NCI-H2081 (cell line): ENCODE measurements at regions not wholly inside any gene's neighbourhood (a gene's known extent, or its start where the extent isn't known, plus 50 kb on each side); places are given as distances from the start of the nearest gene placed in this dataset.
"Not testable (repeated sequence)": the region's sequence is repeated elsewhere in the genome, so short reads cannot be mapped to it uniquely, and the experiment has no call there.

ENCODE experiments used
- DNase-seq, 2 experiments: peaks; one replicate each; lab custom pipeline; 2025; lab: John Stamatoyannopoulos, UW

DNA sequence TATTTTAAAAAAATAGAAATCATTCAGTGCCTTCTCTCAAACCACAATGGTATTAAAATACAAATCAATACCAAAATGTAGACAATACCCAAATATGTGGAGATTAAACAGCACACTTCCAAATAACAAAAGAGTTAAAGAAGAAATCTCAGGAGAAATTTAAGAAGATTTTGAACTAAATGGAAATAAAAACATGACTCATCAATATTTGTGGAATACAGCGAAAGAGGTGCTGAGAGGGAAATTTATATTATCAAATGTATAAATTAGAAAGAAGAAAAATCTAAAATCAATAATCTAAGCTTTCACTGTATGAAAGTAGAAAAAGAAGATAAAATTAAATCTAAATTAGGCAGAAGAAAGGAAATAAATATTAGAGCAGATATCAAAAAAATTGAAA is 233.1 kb downstream of the RPIA start:
- no peak for DNase-seq

DNA sequence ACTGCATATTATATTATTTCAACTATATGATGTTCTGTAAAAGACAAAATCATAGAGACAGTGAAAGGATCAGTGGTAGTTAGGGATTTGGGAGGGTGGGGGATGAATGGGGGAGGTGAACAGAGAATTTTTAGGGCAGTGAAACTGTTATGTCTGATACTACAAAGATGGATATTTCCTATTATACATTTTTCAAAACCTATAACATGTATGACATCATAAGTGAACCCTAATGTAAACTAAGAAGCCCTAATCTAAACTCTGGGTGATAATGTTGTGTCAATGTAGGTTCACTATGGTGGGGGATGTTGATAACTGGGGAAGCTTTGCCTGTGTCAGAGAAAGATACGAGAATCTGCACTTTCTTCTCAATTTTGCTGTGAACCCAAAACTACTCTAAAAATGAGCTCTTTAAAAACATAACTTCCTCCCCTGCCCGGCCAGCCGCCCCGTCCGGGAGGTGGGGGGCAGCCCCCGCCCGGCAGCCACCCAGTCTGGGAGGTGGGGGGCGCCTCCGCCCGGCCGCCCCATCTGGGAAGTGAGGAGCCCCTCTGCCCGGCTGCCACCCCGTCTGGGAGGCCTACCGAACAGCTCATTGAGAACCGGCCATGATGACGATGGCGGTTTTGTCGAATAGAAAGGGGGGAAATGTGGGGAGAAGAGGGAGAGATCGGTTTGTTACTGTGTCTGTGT is 234.4 kb downstream of the RPIA start:
- DNase-seq = no peak

DNA sequence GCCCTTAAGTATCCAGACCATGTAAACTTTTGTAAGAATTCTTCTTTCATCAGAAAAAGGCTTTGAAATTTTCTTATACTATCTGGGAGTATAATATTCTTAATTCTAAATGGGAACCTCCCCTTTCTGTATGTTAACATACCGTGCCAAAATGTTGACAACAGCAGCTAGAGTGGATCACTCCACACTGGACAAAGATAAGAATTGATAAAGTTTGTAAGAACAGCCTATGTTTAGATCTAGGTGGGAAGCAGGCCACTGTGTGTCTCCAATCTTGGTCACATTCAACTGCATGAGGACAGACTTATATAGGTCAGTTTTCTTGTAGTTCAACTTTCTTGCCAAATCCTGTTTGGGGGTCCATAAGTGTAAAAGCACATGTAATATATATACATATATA is 235.7 kb downstream of the RPIA start:
- DNase-seq = no peak

DNA sequence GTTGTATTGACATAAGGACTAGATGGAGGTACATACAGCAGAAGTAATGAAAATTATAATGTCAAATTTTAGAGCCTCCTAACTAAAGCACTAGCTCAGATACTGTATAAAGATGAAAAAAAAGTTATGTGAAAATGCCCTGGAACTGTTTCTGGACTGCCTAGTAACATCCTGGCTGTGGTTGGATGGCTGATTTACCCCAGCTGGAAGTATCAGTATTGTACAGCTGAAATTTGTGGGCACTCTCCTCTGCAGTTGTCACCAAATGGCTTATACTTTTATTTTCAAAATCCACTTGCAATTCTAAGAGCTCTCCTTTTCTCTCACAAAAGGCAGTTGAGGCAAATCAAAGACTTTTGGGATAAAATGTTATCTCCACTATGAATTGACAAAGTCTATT is 239.2 kb downstream of the RPIA start:
- DNase-seq = no peak

DNA sequence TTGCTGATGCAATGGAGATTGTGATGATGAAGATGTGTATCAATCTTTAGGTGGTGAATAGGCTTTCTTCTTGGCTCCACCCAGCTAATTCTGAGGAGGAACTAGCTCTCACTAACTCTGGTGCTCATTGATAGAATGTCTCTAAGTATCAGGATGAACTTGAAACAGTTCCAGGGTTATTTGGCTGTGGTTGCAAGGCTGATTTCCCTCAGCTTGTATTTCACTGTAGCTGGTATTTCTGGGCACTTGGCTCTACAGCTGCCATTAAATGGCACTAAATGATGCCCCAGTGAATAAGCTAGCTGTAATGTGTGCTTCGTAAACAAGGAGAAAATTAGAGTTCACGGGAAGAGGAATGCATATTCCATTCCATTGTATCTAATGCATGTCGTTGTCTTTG is 241.2 kb downstream of the RPIA start:
- DNase-seq = peak in 1 of 2 experiments; percentile 37

DNA sequence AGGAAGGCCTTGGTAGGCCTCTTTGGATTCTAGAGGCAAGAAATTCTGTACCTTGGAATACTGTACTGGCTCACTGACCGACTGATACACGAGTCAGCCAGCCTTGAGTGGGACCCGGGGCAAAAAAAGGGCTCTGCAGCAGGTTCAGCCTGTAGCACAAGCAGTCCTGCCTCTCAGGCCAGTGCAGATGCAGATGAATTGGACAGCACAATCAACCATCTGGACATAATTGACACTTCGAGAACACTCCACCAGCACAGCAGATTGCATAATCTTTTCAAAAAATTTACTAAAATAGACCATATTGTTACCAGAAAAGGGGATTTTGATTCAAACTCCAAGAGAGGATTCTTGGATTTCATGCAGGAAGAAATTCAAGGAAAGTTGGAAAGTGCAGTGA is 241.6 kb downstream of the RPIA start:
- no peak for DNase-seq

DNA sequence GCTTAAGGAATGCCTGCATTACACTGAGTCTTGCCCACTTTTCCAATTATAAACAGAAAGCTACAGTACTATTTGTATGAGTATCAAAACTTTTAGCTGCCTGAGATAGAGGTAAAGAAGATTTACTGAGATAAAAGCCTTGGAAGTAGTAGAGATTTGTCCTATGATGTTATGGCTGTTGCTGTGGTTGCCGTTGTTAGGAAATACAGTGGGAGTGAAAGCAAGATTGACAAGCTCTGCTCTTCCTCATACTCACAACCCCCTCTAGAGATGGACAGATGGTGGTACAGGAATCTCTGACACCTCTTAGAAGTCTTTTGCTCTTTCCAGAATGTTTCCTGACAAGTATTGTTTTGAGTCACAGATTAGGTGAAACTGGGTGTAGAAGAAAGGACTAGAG is 242.5 kb downstream of the RPIA start:
- no peak for DNase-seq

DNA sequence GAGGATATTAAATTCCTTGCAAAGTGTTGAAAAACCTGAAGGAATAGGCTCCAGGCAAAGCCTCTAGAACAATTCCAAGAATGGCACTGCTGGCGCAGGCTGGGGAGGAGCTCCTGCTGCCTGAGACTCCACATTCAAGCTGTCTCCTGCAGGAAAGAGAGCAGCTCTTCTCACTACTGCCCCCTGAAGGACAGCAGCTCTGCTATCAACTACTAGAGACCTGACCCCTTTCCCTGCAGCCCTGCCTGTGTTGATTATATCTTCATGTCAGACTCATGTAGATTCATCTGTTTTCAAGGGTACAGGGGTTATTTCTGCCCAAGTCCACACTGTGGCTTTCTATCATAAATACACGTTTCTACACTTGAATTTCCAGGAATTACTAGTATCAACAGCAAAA is 249.7 kb downstream of the RPIA start:
- DNase-seq = peak in 1 of 2 experiments; percentile 29

DNA sequence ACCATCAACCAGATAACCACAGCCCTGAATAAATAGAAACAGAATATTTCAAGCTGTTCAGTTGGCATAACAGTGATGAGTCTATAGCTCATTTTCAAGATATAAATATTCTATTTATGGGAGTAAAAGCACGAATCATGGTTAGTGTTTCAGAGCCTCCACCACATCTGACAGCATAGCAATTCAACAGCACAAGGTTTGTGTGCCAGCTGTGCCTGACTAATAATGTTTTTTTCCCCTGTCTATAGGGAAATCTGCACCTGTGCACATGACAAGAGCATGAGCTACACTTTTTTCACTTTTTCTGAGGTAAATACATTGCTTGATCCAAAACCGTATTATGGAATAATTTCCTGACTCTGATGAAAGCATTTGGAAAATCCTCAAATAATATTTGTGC is 251.3 kb downstream of the RPIA start:
- DNase-seq = no peak

DNA sequence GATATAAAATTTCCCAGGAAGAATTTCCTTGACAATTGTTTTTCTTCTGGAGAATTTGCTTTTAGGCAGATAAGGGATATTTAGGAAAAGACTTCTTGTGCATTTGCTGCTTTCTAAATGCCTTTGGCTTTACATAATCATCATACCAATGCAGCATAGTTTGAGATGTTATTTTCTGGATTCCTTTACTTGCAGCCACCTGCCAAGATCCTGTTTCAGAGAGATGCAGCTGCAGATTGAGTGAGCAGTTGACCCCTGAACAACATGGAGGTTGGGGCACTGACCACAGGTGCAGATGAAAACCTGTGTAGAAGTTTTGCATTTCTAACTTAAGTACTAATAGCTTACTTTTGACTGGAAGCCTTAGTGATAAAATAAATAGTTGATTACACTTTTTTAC is 257.9 kb downstream of the RPIA start:
- DNase-seq = no peak

DNA sequence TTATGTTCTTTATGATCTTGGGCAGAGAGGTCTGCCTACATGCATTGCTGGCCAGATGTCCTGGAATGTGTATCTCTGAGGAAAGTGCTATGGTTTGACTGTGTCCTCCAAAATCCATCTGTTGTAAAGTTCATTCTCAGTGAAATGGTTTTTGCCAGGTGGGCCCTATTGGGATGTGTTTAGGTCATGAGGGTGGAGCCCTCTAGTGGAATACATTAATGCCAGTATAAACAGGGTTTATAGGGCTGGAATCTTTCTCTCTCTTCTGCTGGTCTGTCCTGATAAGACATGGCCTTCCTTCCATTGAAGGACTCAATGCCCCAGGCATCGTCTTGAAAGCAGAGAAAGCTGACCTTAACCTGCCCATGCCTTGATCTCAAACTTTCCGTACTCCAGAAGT is 258.5 kb downstream of the RPIA start:
- peak in 1 of 2 experiments; percentile 14 for DNase-seq

DNA sequence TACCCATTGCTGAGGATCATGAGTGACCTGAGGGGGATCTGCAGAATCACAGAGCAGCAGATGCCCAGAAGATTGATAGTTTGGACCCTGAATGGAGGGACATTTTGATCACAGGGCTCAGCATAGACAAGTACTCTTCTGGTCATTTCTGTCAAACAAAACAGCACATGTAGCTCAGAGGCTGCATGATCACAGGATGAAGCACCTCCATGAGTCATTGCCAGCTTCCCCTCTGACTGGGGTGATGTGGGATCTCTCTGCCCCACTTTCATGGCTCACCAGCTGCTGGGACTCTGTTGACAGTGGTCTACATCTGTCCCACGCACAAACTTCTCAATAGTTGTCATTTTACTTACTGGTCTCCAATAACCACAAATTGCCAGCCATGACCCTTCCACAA is 264.1 kb downstream of the RPIA start:
- no peak for DNase-seq

DNA sequence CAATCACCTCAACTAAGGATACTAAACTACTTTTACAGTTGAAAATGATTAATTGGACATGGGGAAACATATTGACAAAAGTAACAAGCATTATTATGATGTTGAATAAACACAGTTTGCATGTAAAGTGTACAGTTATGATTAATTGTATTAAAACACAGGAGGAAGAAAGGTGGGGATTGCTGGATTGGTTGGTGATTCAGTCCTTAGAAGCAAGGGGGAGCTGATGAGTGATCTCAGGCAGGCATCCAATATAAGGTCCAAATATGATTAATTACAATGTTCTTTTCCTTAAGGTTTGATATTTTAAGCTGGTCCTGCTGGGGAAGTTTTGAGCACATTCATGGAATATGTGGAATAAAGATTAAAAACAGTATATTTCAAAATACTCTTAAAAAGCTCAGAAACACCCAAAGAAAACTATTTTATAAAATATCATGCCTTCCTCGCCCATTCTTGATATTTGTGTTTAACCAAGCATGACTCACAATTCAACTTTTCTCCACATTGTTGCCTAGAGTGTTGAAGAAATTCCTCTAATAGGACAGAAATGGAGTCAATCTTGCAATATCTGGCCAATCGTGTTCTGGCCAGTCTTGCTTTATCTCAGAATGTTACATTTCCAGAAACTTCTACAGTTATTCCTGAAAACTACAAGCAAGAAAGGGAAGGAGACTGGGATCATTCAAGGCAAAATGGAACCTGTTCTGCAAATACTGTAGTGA is 268.2 kb downstream of the RPIA start:
- no peak for DNase-seq

DNA sequence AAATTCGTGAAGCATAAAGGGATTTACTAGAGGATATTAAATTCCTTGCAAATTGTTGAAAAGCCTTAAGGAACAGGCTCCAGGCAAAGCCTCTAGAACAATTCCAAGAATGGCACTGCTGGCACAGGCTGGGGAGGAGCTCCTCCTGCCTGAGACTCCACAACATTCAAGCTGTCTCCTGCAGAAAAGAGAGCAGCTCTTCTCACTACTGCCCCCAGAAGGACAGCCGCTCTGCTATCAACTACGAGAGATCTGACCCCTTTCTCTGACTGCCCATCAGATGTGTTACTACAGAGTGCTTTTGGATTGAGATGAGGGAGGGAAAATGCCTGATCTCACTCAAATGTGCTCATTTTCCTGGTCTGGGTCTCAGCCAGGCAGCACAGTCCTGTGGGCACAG is 269.9 kb downstream of the RPIA start:
- not testable (repeated sequence) for DNase-seq

DNA sequence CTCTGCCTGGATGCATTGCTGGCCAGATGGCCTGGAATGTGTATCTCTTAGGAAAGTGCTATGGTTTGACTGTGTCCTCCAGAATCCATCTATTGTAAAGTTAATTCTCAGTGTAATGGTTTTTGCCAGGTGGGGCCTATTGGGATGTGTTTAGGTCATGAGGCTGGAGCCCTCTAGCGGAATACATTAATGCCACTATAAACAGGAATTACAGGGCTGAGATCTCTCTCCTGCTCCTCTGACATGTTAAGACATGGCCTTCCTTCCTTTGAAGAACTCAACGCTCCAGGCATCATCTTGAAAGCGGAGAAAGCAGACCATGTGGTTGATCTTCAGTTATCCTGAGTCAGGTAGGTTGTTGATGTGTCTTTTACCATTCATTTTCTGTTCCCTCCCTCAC is 276.4 kb downstream of the RPIA start:
- DNase-seq = no peak

DNA sequence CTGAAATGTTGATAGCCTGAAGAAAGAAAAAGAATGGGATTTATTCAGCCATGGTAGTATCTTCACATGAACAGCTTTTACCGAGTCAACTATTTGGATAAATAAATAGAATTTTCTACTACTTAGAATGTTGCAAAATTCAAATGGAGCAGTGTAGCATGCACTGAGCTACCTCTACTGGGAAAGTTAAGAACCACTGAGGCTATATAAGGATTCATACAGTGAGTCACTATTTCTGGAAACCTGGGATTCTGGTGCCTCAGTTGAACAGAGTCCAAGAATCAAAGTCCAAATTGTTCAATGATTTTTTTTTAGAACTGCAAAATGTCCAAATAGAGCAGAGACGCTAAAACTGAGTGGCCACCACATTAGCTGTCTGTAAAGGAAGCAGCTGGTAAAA is 286.5 kb downstream of the RPIA start:
- not testable (repeated sequence) for DNase-seq

DNA sequence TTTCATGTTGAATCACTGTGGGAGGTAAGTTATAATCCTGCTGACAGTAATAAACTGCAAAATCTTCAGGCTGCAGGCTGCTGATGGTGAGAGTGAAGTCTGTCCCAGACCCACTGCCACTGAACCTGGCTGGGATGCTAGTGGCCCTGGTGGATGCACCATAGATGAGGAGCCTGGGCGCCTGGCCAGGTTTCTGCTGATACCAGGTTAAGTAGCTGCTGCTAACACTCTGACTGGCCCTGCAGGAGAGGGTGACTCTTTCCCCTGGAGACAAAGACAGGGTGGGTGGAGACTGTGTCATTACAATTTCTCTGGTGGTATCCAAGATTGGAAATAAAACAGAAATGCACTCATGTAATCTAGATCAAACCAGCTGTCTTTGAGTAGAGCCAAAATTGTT is 287.0 kb downstream of the RPIA start:
- DNase-seq = peak; percentile 67 to 79

DNA sequence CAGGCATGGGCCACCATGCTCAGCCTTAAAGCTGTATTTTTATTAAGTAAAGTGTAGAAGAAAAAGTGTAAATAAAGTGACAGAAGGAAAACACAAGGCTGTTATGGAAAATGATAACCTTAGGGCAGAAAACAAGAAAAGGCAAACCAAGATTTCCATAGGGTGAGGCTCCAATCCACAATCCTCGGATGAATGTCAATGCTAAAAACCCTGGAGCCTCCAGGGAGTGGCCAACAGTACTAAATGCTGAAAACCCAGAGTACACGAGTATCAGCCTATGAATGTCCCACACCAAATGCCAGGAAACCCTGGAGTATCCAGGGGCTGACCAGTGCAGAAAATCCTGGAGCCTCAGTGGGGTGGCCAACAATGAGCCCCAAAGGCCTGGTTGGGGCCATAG is 292.6 kb downstream of the RPIA start:
- DNase-seq = not testable (repeated sequence)

DNA sequence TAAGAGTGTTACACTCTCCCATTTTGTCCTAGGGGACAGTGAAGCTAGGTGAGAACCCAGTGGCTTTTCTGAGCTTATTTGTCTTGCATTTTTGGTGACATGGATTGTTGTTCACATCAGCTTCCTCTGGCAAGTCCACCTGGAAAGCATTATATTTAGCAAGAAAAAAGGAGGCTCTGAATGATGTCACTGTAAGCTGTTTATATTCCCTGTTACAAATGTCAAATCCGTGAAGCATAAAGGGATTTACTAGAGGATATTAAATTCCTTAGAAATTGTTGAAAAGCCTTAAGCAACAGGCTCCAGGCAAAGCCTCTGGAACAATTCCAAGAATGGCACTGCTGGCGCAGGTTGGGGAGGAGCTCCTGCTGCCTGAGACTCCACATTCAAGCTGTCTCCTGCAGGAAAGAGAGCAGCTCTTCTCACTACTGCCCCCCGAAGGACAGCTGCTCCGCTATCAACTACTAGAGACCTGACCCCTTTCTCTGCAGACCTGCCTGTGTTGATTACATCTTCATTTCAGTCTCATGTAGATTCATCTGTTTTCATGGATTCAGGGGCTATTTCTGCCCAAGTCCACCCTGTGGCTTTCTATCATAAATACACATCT is 295.4 kb downstream of the RPIA start:
- DNase-seq = peak; percentile 1 to 55

DNA sequence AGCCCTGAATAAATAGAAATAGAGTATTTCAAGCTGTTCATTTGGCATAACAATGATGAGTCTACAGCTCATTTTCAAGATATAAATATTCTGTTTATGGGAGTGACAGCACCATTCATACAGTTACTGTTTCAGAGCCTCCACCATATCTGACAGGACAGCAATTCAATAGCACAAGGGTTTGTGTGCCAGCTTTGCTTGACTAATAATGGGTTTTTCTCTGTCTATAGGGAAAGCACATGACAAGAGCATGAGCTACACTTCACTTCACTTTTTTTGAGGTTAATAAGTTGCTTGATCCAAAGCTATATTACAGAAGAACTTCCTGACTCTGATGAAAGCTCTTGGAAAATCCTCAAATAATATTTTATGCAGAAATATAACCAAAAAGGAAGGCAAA is 297.1 kb downstream of the RPIA start:
- not testable (repeated sequence) for DNase-seq

DNA sequence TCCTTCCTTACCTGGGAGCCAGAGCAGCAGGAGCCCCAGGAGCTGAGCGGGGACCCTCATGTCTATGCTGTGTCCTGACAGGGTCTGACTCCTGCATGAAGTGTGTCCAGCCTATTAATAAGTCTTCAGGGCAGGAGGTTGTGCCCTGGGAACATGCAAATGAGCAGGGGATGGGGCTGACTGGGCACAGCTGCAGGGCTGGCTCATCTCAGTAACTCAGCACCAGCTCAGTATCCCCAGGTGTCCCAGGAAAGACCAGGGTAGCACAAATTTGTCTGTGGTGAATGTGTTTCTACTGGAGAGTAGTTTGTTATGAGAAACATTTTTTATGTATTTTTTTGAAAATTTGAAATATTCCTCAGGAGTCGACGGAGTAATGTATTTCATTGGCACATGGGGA is 301.3 kb downstream of the RPIA start:
- DNase-seq = not testable (repeated sequence)

DNA sequence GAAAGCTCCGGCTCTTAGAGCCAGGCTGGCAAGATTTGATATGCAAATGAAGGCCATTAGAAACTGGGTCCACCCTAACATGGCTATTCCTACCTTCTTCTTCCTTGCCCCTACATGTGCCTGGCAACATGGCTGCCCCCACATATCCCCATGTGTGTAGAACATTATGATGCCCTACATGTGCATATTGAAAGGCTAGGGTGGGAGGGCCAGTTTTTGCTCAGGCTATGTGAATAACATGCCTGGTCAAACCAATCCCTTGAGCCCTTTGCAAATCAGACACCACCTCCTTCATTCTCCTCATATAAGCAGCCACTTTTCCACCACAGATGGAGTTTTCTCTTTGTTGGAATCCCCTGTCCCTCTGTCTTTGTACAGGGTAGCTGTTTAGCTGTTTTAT is 303.4 kb downstream of the RPIA start:
- DNase-seq = not testable (repeated sequence)

DNA sequence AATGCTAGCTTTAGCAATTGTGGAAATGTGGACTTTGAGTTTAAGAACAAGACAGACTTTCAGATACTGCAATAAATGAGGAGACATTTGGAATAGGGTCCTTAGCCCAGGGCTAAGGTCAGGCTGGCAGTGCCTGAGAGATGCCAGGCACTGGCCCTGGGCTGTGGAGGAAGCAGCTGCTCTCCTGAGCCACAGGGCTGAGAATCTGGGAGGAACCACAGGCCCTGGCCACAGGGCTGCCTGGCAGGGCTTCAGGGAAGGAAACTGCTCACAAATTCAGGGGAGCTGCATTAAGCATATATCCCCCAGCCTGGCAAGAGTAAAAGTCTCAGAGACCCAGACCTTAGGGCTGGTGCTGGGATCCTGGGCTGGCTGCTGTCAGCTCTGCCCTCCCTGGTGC is 305.1 kb downstream of the RPIA start:
- not testable (repeated sequence) for DNase-seq
